ENCODE measurements at regions not wholly inside any gene's neighbourhood (a gene's known extent, or its start where the extent isn't known, plus 50 kb on each side); places are given as distances from the start of the nearest gene placed in this dataset.

- TF ChIP-seq CTCF (IDR thresholded peaks at IDR 0.05; ENCODE audit: insufficient read depth, low read length, poor library complexity, severe bottlenecking) (no peak), EZH2phosphoT487 (conservative IDR thresholded peaks at IDR 0.05; ENCODE audit: low read length) (no peak)
Observed at GRCh38 chr12:89824822-89825221, 116.2 kb upstream of the ATP2B1 start.
